VCaP (cell line): ENCODE measurements at regions not wholly inside any gene's neighbourhood (a gene's known extent, or its start where the extent isn't known, plus 50 kb on each side); places are given as distances from the start of the nearest gene placed in this dataset.

Experiments
- H3K27ac ChIP-seq: fragments of 450-650 bp; 2 replicates; pipeline ENCODE4 v1.5.1; 2017
- TF ChIP-seq, protein P1 (sequence below): fragments of 450-650 bp; conservative IDR thresholded peaks from 2 replicates; pipeline ENCODE4 v1.5.1; 2017; ENCODE audit warnings: mild to moderate bottlenecking, moderate library complexity

DNA sequence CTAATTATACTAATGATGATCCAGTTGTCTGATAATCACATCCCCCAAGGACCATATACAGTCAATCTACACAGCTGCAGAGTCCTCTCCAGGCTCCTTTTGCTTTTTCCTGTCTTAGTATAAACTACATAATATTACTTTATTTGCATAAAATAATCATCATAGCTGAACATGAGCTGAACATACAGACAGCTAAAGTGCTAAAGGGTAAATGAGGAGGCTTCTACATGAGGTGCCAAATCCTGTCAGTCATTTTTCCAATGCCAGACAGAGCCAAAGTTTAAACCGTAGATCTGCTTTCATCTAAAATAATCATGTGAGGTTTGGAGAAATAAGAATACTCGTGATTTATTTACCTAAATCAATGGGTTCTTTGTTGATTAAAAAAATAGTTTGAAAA lies 1530.1 kb upstream of the PABPC4L start:
- no peak overlapping the region for H3K27ac ChIP-seq
- TF ChIP-seq, protein P1, sequence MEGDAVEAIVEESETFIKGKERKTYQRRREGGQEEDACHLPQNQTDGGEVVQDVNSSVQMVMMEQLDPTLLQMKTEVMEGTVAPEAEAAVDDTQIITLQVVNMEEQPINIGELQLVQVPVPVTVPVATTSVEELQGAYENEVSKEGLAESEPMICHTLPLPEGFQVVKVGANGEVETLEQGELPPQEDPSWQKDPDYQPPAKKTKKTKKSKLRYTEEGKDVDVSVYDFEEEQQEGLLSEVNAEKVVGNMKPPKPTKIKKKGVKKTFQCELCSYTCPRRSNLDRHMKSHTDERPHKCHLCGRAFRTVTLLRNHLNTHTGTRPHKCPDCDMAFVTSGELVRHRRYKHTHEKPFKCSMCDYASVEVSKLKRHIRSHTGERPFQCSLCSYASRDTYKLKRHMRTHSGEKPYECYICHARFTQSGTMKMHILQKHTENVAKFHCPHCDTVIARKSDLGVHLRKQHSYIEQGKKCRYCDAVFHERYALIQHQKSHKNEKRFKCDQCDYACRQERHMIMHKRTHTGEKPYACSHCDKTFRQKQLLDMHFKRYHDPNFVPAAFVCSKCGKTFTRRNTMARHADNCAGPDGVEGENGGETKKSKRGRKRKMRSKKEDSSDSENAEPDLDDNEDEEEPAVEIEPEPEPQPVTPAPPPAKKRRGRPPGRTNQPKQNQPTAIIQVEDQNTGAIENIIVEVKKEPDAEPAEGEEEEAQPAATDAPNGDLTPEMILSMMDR = no peak

GRCh38 chr4:135724421-135724820 lies 1522.8 kb upstream of the PABPC4L start:
- H3K27ac ChIP-seq = no peak overlapping the region
- TF ChIP-seq, protein P1 = no peak

DNA sequence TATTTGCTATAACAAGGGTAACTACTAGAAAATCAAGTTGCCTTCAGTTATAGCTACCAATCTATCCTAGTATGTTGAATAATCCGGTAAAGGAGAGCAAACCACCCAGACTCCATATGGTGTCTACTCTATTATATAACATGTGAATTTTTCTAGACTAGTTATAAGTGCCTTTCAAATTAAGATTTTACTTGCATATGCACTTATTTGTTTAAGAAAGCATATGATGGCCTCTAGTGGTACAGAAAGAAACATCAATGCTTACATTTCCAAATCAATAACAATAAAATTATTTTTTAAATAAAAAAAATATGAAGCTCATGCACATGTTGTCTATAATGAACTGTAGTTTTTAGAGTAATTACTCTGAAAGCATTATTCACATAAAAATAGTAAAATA lies 1516.4 kb upstream of the PABPC4L start:
- TF ChIP-seq, protein P1 = no peak
- no peak overlapping the region for H3K27ac ChIP-seq

- no peak overlapping the region for H3K27ac ChIP-seq
- TF ChIP-seq, protein P1 = no peak
Measured at GRCh38 chr4:135705343-135705742, 1503.8 kb upstream of the PABPC4L start.

GRCh38 chr4:135694066-135694465 lies 1492.5 kb upstream of the PABPC4L start:
- TF ChIP-seq, protein P1 = no peak
- H3K27ac ChIP-seq = no peak overlapping the region

DNA sequence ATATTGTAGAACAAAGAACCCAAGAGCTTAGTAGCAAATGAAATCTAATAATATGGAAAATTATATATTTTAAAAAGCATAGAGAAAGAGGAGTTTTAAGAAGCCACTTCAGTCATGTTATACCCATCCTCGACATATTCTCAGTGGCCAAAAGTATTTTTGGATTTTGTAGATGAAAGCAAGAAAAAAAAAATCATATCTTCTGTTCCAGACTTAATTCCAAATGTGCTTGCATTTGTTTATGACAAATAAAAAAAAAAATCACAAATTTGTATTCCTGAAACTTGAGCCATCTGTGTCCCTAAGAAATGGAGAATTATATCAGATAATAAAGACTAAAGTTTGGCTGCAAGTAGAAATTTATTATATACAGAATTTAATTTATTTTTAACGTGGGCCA lies 1482.4 kb upstream of the PABPC4L start:
- TF ChIP-seq, protein P1 = no peak

GRCh38 chr4:135672202-135672601 lies 1470.6 kb upstream of the PABPC4L start:
- TF ChIP-seq, protein P1 = no peak
- no peak overlapping the region for H3K27ac ChIP-seq

More for the DNA sequence above, 1482.4 kb upstream of the PABPC4L start:
- H3K27ac ChIP-seq = no peak overlapping the region

GRCh38 chr4:135670548-135670947 lies 1469.0 kb upstream of the PABPC4L start:
- H3K27ac ChIP-seq = no peak overlapping the region
- TF ChIP-seq, protein P1 = no peak
